ENCODE measurements at regions not wholly inside any gene's neighbourhood (a gene's known extent, or its start where the extent isn't known, plus 50 kb on each side); places are given as distances from the start of the nearest gene placed in this dataset.

DNA sequence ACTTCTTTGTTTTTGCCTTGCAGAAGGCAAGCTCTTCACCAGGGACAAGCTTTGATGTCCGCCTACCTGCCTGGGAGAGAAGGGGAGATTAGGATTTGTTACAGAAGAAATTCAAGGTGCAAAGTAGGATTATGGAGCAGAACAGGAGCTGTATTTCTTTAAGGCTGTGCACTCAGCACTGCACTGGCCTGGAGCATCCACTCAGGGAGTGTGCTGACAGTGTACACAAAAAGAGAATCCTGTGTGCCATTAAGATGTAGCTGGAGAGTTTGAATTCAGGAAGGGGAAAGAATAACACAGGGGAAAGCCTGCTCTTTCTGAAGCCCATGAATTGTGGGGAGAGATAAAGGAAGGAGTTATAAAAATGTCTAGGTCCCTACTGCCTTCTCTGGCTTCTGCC, 137.7 kb upstream of the ETS2 start:
- TF ChIP-seq, protein P1, sequence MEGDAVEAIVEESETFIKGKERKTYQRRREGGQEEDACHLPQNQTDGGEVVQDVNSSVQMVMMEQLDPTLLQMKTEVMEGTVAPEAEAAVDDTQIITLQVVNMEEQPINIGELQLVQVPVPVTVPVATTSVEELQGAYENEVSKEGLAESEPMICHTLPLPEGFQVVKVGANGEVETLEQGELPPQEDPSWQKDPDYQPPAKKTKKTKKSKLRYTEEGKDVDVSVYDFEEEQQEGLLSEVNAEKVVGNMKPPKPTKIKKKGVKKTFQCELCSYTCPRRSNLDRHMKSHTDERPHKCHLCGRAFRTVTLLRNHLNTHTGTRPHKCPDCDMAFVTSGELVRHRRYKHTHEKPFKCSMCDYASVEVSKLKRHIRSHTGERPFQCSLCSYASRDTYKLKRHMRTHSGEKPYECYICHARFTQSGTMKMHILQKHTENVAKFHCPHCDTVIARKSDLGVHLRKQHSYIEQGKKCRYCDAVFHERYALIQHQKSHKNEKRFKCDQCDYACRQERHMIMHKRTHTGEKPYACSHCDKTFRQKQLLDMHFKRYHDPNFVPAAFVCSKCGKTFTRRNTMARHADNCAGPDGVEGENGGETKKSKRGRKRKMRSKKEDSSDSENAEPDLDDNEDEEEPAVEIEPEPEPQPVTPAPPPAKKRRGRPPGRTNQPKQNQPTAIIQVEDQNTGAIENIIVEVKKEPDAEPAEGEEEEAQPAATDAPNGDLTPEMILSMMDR (IDR thresholded peaks at IDR 0.05; ENCODE audit: poor library complexity, severe bottlenecking): no peak
- TF ChIP-seq POLR2AphosphoS5 (IDR thresholded peaks at IDR 0.05): no peak
- no peak for TF ChIP-seq SMC3 (conservative IDR thresholded peaks at IDR 0.05; ENCODE audit: poor library complexity)
- TF ChIP-seq TAF1 (IDR thresholded peaks at IDR 0.05; ENCODE audit: low read depth): no peak
- no peak for TF ChIP-seq EZH2 (IDR thresholded peaks at IDR 0.05; ENCODE audit: borderline replicate concordance, insufficient read depth, low read length, poor library complexity, severe bottlenecking)
- no peak for TF ChIP-seq MXI1 (conservative IDR thresholded peaks at IDR 0.05; ENCODE audit: poor library complexity, severe bottlenecking)
- no peak for TF ChIP-seq EP300 (conservative IDR thresholded peaks at IDR 0.05; ENCODE audit: poor library complexity, severe bottlenecking)

Data from neural cell (in vitro differentiated cells).